Erythroblast (primary cell): ENCODE measurements at regions not wholly inside any gene's neighbourhood (a gene's known extent, or its start where the extent isn't known, plus 50 kb on each side); places are given as distances from the start of the nearest gene placed in this dataset.

Source experiments
- GATA1 ChIP-seq: IDR thresholded peaks from 2 replicates; pipeline ENCODE4 v1.6.1; 2011; ENCODE audit warnings: low read depth, mild to moderate bottlenecking, control low read depth, low read length, moderate library complexity
- POLR2A ChIP-seq: IDR thresholded peaks from 2 replicates; pipeline ENCODE4 v1.6.1; 2011; ENCODE audit warnings: mild to moderate bottlenecking, low read length

- TF ChIP-seq POLR2A (no peak), GATA1 (no peak)
Observed at GRCh38 chr19:28521614-28522544, 691.1 kb downstream of the UQCRFS1 start.
